ENCODE measurements at regions not wholly inside any gene's neighbourhood (a gene's known extent, or its start where the extent isn't known, plus 50 kb on each side); places are given as distances from the start of the nearest gene placed in this dataset.

DNA sequence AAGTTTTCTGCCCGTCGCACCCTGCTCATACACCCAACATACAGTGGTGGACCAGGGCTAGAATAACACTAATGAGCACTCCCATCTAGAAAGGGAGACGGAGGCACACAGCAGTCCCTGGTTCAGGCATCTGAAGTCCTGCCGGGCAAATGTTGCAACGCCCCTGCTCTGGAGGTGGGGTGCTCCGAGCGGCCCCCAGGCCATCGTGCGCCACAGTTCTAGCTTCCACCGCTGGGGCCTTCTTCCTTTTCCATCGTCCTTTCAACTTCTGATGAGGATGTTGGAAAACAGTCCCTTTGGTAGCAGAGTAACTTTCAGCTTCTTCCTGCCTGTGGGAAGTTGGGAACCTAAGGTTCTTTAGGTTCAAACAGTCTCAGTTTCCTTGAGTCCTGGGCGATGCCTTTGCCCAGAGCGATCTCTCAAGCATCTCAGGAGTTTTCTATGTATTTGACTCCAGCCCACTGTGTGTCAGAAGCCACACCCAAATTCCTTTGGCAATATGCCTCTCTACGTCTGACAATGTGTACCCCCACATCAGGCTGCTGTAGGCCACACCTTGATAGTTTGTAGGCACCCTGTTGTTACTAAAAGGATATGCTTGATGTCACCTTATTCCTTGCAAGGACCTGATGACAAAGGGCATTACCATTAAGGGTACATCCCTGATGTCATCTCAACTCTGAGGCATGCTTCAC is 258.8 kb downstream of the GLI2 start:
- DNase-seq (ENCODE audit: low spot score), result no peak

DNA sequence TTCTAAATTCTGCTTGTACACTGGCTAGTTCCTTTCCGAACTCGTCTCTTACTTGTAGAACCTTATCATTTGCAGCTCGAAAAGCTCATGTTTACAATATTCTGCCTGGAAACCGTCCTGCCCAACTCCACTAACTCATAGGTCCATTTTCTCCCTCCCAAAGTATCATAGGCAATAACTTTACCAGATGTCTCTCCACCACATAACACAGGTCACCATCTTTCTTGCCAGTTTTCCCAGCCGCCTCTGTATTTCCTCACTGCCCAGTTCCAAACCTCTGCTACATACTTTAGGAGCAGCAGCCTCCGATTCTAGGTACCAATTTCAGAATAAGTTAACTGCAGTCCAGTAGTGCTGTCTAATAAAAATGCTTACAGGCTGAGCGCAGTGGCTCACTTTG is 259.5 kb downstream of the GLI2 start:
- no peak for DNase-seq (ENCODE audit: low spot score)

DNA sequence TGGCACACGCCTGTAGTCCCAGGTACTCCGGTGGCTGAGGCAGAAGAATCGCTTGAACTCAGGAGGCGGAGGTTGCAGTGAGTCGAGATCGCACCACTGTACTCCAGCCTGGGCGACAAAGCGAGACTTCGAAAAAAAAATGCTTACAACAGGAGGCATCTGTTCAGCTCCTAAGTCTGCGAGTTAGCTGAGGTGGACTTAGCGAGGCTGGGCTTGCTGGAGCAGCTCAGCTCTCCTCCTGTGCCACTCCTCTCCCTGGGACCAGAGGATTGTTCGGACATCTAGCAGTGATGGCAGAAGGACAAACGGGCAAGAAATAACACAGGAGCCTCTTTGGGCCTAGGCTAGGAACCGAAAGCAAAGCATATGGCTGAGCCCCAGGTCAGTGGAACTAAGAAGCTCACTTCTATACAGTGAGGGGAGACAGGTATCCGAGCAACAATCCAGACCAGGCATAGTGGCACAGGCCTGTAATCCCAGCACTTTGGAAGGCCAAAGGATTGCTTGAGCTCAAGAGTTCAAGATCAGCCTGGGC is 260.1 kb downstream of the GLI2 start:
- DNase-seq (ENCODE audit: low spot score), result no peak

DNA sequence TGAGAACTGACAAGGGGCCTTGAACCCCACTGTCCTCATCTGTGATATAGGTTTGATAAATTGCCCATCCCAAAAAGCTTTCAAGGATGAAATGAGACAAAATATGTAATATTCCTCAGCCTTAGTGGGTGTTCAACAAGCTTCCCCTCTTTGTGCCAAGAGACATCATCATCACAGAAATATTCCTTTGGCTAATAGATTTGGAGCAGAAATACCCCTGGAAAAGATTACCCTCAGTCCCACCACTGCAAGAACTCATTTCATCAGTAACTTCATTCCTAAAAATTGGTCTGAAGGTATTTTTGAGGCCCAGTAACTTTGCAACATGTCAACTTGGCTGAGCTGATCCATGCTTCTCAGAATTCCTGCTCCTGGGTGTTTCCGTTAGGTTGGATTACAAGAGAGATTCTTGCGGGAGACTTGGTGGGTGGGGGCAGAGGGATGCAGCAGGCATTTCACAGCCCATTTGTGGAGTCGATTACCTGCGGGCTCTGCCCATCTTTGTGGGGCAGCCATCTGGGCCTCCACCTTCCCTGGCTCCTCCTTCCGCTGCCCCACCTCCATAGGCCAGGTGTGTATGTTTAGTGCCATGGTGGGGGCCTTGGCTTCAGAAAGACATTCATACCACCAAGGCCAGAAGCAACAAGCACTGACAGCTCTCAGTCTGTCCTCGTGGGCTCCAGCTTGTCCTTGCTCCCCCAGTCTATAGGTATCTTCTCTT is 263.9 kb downstream of the GLI2 start:
- no peak for DNase-seq (ENCODE audit: low spot score)

DNA sequence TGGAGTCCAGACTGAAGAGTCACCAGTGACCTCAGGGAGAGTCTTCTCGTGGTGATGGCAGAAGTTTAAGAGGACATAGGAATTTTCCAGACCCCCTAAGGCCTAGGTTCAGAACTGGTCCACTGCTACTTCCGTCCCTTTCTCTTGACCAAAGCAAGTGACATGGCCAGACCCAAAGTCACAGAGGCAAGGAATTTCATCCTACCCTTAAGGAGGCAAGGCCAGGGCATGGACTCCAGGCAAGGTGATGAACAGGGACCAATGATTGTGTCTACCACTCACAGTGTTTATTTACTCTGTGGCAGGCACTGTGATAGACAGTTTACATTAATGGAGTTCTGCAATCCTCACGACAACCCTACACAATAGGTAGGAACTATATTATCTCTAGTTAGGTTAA is 265.1 kb downstream of the GLI2 start:
- no peak for DNase-seq (ENCODE audit: low spot score)

DNA sequence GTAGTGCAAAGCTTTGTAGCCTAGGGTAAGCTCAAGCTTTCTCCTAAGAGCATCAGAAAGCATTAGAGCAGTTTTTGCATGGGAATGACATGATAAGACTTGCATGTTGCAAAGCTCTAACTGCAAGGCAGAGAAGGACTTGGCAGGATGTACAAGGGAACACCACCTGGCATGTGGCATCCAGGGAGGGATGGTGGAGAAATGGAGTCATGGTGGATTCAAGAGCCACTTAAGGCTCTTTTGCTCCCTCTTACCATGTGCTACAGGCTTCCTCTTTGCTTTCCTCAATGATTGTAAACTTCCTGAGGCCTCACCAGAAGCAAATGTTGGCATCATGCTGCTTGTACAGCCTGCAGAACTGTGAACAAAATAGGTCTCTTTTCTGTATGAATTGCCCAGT is 266.0 kb downstream of the GLI2 start:
- no peak for DNase-seq (ENCODE audit: low spot score)

DNA sequence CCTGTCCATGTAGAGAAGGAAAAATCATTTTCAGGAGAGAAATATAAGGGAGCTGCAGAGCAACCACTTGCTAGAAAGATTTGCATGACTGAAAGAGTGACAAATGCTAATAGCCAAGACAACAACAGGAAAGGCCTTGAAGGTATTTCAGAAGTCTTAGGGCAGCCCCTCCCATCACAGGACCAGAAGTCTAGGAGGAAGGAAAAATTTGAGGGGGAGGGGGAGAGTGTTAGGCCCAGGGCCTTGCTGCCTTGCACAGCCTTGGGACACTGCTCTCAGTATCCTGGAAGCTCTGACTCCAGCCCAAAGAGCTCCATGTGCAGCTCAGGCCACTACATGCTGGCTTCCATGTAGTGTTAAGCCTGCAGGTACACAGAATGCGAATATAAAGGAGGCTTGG is 266.9 kb downstream of the GLI2 start:
- no peak for DNase-seq (ENCODE audit: low spot score)

DNA sequence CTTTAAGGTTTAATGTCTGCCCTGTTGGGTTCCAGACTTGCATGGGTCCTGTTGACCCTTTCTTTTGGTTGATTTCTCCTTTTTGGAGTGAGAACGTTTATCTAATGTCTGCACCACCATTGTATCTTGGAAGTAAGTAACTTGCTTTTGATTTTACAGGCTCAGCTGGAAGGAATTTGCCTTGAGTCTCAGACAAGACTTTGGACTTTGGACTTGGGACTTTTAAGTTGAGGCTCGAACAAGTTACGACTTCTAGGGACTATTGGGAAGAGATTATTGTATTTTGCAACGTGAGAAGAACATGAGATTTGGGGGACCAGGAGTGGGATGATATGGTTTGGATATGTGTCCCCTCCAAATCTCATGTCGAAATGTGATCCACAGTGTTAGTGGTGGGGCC is 267.7 kb downstream of the GLI2 start:
- DNase-seq (ENCODE audit: low spot score), result no peak

DNA sequence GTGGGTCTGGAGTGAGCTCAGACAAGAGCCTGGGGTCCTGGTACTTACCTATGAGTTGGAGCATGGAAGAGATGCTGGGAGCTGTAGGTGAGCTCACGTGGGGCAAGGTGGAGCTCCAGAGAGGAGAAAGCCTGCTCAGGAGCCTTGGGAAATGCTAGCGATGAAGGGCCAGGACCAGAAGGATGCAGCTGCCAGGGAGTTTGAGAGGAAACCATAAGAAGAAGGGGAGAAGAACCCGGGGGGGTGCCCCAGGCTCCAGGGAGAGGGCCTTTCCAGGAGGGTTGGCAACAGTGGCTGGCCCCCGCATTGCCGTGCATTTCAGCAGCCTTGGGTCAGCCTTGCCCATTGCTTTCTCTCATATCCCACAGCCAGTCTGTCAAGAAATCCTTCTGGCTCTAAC is 268.7 kb downstream of the GLI2 start:
- no peak for DNase-seq (ENCODE audit: low spot score)

DNA sequence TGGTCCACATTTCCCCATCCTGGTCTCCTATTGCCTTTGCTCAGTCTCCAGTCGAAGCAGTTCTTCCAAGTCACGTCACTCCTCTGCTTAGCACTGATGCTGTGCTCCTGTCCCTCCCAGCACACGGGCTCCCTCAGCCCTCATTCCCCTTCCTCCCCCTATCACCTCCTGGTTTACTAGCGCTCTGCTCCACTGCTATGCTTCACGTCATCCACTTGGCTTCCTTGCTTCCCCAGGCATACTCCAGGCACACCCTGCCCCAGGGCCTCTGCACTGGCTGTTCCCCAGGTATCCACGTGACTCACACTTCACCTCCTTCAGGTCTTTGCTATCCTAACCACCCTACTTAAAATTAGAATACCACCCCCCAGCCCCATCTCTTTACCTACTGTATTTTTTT is 269.3 kb downstream of the GLI2 start:
- DNase-seq (ENCODE audit: low spot score), result no peak

DNA sequence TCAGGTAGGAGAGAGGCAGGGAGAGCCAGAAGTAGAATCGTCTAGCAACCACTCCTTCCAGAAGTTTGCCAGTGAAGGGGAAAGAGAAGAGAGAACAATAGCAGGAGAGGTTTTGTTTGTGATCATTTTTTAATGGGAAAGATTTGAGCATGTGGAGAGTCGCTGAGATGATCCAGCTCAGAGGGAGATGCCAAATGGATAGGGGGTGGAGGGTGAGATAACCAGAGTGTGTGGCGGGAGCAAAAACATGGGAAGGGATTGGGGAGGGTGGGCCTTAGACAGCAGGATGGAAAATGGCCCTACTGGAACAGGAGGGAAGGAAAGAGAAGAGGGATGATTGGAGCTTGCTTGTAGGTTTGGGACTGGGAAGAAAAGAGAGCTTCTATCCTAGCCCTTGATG is 269.8 kb downstream of the GLI2 start:
- DNase-seq (ENCODE audit: low spot score), result no peak

DNA sequence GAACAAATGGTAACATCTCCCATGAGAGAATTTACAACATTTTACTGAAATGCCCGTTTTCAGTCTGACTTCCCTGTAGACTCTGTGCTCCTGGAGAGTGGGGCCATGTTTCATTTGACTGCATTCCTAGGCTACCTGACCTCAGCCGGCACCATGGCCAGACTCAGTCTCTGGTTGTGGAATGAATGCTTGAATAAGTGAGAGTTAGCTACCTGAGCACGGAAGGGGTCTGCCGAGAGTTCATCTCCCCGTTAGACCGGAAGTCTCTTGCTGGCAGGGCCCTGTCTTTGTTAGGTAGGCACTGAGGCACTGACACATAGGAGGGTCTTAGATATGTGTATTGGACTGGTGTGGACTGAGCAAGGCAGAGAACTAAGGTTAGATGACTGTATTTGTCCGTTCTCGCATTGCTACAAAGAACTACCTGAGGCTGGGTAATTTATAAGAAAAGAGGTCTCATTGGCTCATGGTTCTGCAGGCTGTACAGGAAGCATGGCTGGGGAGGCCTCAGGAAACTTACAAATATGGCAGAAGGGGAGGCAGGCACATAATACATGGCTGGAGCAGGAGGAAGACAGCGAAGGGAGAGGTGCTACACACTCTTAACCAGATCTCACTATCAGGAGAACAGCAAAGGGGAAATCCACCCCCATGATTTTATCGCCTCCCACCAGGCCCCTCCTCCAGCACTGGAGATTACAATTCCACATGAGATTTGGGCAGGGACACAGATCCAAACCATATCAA is 271.2 kb downstream of the GLI2 start:
- DNase-seq (ENCODE audit: low spot score), result no peak

DNA sequence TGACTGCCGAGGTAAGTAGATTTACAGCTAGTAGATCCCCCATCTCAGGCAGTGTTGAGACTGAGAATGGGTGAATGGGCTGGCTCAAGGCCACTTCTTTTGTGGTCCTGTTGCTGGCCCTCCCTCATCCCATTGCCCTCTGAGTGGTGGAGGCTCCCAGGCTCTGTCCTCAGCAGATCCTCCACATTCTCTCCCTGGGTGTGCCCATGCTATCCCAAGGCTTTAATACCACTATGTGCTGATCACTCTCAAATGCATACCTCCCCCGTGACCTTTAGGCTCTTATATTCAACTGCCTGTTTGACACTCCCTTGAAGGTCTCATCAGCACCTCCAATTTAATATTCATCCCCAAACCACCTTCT is 271.8 kb downstream of the GLI2 start:
- no peak for DNase-seq (ENCODE audit: low spot score)

DNA sequence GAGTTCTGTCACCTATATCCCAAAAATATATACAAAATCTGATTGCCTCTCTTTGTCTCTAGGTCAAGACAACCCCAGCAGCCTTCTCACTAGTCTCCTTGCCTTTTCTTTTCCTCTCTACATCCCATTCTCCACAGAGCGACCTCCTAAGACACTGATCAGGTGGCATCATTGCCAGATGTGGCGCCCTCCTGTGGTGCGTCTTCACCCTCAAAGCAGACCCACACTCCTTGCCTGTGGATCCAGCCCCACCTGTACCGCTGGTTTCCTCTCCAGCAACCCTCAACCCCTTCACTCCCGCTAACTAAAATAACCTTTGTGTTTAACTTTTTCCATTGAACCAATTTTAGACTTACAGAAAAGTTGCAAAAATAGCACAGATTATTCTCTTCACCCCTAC is 273.3 kb downstream of the GLI2 start:
- DNase-seq (ENCODE audit: low spot score), result no peak

DNA sequence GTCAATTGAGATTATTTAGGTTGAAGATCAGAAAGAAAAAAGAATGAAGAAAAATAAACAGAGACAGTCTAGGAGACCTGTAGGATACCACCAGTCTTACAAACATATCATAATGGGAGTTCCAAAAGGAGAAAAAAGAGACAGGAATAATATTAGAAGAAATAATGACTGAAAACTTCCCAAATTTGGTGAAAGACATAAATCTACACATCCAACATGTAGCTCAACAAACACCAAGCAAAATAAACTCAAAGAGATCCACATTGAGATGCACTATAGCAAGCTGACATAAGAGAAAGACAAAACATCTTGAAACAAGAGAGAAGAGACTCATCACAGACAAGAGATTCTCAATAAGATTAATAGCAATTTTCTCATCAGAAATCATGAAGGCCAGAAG is 274.0 kb downstream of the TFCP2L1 start:
- DNase-seq (ENCODE audit: low spot score), result no peak

DNA sequence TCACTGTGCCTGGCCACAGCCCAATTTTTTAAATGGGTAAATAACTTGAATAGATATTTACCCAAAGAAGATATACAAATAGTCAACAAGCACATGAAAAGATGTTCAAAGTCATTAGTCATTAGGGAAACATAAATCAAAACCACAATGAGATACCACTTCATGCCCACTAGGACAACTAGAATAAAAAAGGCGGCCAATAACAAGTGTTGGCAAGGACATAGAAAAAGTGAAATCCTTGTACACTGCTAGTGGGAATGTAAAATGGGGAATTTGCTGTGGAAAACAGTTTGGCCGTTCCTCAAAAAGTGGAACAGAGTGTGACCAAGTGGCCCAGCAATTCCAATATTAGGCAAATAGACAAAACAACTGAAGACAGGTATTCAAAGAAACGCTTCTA is 270.1 kb downstream of the TFCP2L1 start:
- no peak for DNase-seq (ENCODE audit: low spot score)

DNA sequence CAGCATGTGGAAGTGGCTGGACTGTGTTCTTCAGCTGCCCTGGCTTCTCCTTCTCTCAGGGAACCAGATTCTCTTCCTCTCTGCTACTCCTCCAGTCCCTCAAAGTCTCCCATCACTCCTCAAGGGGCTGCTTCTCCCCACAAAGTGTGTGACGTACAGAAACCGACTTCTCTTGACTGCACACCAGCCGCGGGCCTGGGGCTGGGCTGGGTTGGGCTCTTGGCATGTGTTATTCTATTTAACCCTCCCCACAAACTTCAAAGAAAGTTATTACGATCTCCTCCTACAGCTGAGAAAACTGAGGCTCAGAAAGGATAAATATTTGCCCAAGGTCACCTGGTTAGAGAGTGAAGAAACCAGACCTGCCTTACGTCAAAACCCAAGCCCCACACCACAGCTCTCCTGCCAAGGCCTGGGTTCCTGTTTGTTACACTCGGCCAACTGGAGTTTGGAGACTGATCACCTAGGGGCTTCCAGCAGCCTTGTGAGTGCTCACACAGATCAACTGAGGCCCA is 269.0 kb downstream of the TFCP2L1 start:
- DNase-seq (ENCODE audit: low spot score), result no peak

DNA sequence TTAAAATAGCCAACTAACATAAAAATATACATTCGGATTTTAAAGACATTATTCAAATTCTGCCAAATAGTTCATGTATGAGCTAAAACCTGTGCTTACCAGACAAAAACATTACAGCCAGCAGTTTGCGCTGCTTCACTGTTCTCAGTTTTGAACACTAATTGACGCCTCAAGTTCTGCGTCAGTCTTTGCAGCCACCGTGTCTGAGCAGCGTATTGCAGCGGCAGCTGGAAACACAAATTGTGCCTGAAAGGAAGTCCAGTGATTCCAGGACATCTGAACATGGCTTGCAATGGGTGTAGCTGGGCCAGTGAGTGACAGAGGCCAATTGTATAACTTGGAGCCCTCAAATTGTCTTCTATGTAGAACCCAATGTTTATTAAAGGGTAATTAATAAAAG is 267.6 kb downstream of the TFCP2L1 start:
- no peak for DNase-seq (ENCODE audit: low spot score)

DNA sequence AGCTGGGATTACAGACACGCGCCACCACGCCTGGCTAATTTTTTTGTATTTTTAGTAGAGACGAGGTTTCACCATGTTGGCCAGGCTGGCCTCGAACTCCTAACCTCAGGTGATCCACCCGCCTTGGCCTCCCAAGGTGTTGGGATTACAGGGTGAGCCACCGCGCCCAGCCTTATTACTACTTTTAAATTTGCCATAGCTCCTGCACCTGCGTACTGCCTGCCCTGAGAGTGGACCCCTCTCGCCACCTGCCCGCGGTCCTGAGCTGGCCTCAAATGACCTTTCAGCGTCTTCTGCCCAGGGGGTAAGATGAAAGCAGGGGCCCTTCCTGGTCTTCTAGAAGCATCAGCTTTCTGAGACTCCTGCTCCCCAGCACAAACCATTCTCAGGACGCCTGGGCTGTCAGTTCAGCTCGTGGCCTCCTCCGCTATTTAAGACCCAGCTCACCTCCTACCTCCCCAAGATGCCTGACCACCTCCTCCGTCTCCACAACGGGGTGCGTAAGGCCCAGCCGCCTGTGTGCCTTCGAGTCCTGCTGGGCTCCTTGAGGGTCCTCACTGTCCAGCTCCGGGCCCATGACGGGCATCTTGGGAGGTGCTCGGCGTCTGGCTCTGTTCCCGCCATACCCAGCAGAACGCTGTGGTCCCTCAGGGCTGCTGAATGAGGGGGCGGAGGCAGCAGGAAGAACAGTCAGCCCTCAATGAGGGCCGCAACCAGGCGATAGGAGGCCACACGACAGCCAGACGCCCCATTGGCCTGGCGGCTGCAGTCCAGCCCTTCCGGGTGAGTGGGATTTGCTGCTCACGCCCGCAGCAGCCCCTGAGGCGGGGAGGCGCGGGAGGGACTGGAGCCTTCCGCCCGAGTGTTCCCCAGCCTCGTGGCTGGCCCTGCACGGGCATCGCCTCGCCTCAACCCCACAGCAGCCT is 266.6 kb downstream of the TFCP2L1 start:
- no peak for DNase-seq (ENCODE audit: low spot score)

DNA sequence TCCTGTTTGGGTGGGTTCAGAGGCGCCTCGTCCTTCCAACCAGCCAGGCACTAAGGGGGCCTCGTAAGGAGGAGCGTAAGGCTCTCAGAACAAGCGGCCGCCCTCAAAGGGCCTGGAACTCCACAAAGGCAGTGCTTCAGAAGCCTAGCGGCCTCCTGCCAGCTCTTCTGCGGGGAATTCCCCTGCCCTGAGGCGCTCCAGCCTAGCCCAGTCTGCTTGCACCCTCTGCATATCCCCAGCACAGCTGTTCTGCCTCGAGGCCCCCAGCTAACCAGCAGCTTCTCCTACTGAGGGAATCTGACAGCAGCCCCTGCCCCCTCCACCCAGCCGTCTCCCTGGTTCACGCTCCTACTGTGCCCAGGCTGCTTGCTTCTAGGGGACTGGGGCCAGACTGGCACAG is 265.9 kb downstream of the TFCP2L1 start:
- no peak for DNase-seq (ENCODE audit: low spot score)

DNA sequence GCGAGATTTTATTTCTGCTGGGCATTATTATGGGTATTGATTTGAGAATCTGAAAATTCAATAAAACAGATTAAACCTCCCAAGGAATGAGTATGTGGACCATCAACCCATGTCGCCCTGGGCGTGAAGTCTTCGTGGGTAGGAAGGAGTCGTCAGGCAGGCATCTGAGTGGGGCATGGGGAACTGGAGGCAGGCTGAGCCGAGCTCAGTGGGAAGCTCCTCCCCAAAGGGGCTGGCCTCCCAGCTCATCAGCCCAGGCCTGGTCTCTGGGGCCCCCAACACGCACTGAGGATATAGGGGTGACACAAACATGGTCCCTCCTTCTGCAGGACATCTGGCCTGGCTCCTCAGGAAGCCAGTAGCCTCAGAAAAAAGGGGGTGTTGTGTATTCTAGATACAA is 265.2 kb downstream of the TFCP2L1 start:
- no peak for DNase-seq (ENCODE audit: low spot score)

DNA sequence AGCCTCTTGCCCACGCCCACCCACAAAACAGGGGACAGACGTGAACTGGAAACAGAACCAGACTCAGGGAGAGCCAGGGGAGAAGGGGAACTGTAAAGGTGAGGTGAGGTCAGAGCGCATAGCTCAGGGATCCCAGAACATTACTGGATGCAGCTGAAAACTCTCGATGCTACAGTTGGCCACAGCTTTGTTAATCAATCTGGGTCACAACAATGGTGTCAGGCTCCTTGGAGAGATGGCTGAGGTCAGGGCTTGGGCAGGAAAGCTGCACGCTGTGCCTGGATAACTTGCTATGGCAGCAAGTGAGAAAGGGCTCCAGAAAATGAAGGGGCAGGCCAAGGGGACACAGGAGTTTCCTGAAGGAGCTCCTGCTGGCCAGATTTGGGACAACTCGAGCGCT is 263.3 kb downstream of the TFCP2L1 start:
- no peak for DNase-seq (ENCODE audit: low spot score)
